ENCODE measurements at regions not wholly inside any gene's neighbourhood (a gene's known extent, or its start where the extent isn't known, plus 50 kb on each side); places are given as distances from the start of the nearest gene placed in this dataset.
A peak's percentile ranks its signal among the peaks of the same experiment; 100 is the strongest.

DNA sequence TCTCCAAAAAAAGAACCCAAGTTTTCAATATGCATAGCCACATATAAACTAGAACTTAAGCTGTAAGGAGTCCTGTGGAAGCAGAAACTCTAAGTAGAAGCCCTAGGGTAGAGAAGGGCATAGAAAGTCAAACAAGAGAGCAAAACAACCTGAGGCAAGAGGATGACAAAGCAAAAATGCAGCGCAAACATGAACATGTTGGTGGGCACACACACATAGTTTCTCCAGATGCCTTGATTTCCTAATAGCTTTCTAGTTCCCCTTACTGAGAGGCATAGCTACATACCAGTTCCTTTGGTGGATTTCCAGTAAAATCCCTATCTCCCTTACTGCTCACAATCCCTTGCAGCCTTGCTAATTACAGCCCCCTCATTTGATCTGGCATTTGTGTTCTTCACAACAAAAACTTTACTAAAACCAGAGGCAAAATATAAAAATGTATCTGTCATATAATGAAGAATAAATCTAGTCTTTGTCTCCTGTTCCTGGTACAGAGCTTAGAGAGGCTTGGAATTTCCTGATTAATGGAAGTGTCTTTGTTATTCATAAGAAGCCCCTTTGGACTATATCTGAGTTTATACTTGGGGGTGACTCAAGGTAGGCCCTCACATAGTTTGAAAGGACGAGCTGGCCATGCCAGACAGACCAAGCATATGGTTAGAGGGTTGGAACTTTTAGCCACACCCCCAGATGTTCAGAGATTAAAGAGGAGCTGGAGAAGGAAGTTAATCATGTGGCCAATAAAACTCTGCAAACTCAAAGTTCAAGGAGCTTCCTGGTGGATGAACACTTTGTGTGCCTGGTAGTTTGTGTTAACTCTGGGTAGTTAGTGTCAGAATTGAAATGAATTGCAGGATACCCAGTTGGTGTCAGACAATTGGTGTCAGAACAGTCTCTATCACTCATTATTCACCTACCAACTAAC is 52.7 kb upstream of the ZCCHC13 start:
- H3K4me1 ChIP-seq (ENCODE audit: control insufficient read depth, insufficient read depth, low read length), result no peaks in the 10 kb centered on the region
- 63% methylated on average over 2 of the region's 2 CpGs for WGBS (ENCODE audit: insufficient coverage)
- H3K36me3 Mint-ChIP-seq, result no peaks in the 10 kb centered on the region

DNA sequence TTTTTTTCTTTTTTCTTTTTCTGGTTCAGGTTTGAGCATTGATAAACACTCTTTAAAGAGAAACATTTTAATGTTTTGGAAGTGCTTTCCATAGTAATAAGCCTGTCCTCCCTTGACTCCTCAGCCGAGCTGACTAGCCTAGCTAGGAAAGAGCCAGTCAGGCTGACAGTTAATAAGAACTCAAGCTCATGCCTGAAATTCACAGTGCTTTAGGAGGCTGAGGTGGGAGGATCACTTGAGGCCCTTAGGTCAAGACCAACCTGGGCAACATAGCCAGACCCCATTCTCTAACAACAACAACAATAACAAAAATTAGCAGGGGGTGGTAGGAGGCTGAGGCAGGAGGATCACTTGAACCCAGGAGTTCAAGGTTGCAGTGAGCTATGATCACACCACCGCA is 53.4 kb upstream of the ZCCHC13 start:
- 100% methylated on average over 1 of the region's 2 CpGs for WGBS (ENCODE audit: insufficient coverage)
- Histone ChIP-seq H3K27me3 (ENCODE audit: control insufficient read depth, insufficient read depth, low read length) (no peaks in the 10 kb centered on the region), H3K4me3 (ENCODE audit: low read length) (no peak overlapping the region), H3K4me1 (ENCODE audit: control insufficient read depth, insufficient read depth, low read length) (no peaks in the 10 kb centered on the region), H3K36me3 (ENCODE audit: control insufficient read depth, insufficient read depth, low read length) (no peaks in the 10 kb centered on the region), H3K9me3 (ENCODE audit: control insufficient read depth, insufficient read depth, low read length) (no peaks in the 10 kb centered on the region), H3K27ac (ENCODE audit: low read length) (no peak overlapping the region)
- no peak for TF ChIP-seq CTCF (IDR thresholded peaks at IDR 0.05)
- ATAC-seq, result no peak
- Mint-ChIP-seq H3K36me3 (no peaks in the 10 kb centered on the region), H3K4me3 (no peak overlapping the region), H3K27ac (peak overlapping the region in 1 of 2 donors; percentile 49), H3K9me3 (no peaks in the 10 kb centered on the region), H3K4me1 (peaks cover 4 to 5% of the 10 kb centered on the region in 2 donors), H3K27me3 (ENCODE audit: low read depth in 2 of 2) (peaks cover 0 to 7% of the 10 kb centered on the region in 2 donors)
- DNase-seq, result no peak
- intact Hi-C loops (cut with micrococcal nuclease), result no loop called here

More for the DNA sequence above, 52.7 kb upstream of the ZCCHC13 start:
- intact Hi-C loops (cut with micrococcal nuclease), result no loop called here
- Histone ChIP-seq H3K27me3 (ENCODE audit: control insufficient read depth, insufficient read depth, low read length) (no peaks in the 10 kb centered on the region), H3K27ac (ENCODE audit: low read length) (no peak overlapping the region), H3K9me3 (ENCODE audit: control insufficient read depth, insufficient read depth, low read length) (no peaks in the 10 kb centered on the region), H3K4me3 (ENCODE audit: low read length) (no peak overlapping the region), H3K36me3 (ENCODE audit: control insufficient read depth, insufficient read depth, low read length) (no peaks in the 10 kb centered on the region)
- peak in 1 of 3 donors; percentile 44 for ATAC-seq
- Mint-ChIP-seq H3K9me3 (no peaks in the 10 kb centered on the region), H3K27me3 (ENCODE audit: low read depth in 2 of 2) (peaks cover 0 to 7% of the 10 kb centered on the region in 2 donors), H3K4me3 (no peak overlapping the region), H3K27ac (peak overlapping the region in 1 of 2 donors; percentile 49), H3K4me1 (peaks cover 4 to 5% of the 10 kb centered on the region in 2 donors)
- TF ChIP-seq CTCF (IDR thresholded peaks at IDR 0.05), result no peak
- DNase-seq, result no peak

DNA sequence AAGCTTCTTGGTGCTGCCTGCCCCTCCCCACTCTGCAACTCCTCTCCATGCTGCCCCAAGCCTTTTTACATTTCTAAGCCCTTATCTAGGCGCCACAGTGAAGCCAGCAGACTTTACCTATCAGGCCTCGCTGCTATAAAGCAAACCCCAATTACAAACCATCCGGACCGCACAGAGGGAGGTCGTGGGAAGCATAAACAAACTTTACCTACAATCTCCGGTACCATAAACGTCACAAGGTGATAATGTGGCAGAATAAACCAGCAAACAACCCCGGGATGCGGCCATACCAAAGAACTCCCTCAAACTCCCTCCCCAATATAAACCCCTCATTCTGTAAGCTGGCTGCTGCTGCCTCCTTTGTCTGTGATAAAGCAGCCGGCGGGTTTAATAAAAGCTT is 54.0 kb upstream of the ZCCHC13 start:
- Histone ChIP-seq H3K4me1 (ENCODE audit: control insufficient read depth, insufficient read depth, low read length) (no peaks in the 10 kb centered on the region), H3K36me3 (ENCODE audit: control insufficient read depth, insufficient read depth, low read length) (no peaks in the 10 kb centered on the region), H3K27ac (ENCODE audit: low read length) (no peak overlapping the region), H3K4me3 (ENCODE audit: low read length) (no peak overlapping the region), H3K27me3 (ENCODE audit: control insufficient read depth, insufficient read depth, low read length) (no peaks in the 10 kb centered on the region), H3K9me3 (ENCODE audit: control insufficient read depth, insufficient read depth, low read length) (no peaks in the 10 kb centered on the region)
- DNase-seq (no peak), ATAC-seq (no peak)
- no peak for TF ChIP-seq CTCF (IDR thresholded peaks at IDR 0.05)
- Mint-ChIP-seq H3K27ac (no peak overlapping the region), H3K27me3 (ENCODE audit: low read depth in 2 of 2) (peaks cover 0 to 7% of the 10 kb centered on the region in 2 donors), H3K4me1 (peaks cover 0 to 5% of the 10 kb centered on the region in 2 donors), H3K4me3 (no peak overlapping the region), H3K9me3 (no peaks in the 10 kb centered on the region), H3K36me3 (no peaks in the 10 kb centered on the region)
- 99% methylated on average over 9 of the region's 11 CpGs for WGBS (ENCODE audit: insufficient coverage)
- intact Hi-C loops (cut with micrococcal nuclease), result no loop called here
